ENCODE measurements at regions not wholly inside any gene's neighbourhood (a gene's known extent, or its start where the extent isn't known, plus 50 kb on each side); places are given as distances from the start of the nearest gene placed in this dataset.

- ATAC-seq (ENCODE audit: low read depth in 2 of 2) (no peak), DNase-seq (no peak)
- H3K4me3 Mint-ChIP-seq, result no peak overlapping the region
- peaks cover 0 to 13% (median 2%) of the 10 kb centered on the region in 3 donors for H3K27me3 Mint-ChIP-seq
- H3K9me3 Mint-ChIP-seq, result peaks cover 0 to 4% (median 0%) of the 10 kb centered on the region in 7 donors
- H3K36me3 Mint-ChIP-seq, result no peaks in the 10 kb centered on the region
- no peaks in the 10 kb centered on the region for H3K4me1 Mint-ChIP-seq
- no peak overlapping the region for H3K27ac Mint-ChIP-seq
Observed at GRCh38 chr15:98231696-98232440, 271.4 kb downstream of the ARRDC4 start.

- ATAC-seq (ENCODE audit: low read depth in 2 of 2) (no peak), DNase-seq (no peak)
- H3K27ac Mint-ChIP-seq, result no peak overlapping the region
- peak overlapping the region in 1 of 8 donors; percentile 13 for H3K4me3 Mint-ChIP-seq
- no peaks in the 10 kb centered on the region for H3K36me3 Mint-ChIP-seq
- peaks cover 0 to 17% (median 4%) of the 10 kb centered on the region in 3 donors for H3K27me3 Mint-ChIP-seq
- no peaks in the 10 kb centered on the region for H3K4me1 Mint-ChIP-seq
- H3K9me3 Mint-ChIP-seq, result peaks cover 0 to 3% (median 0%) of the 10 kb centered on the region in 7 donors
Observed at GRCh38 chr15:98232761-98233160, 272.3 kb downstream of the ARRDC4 start.

GRCh38 chr15:98233873-98234272 lies 273.4 kb downstream of the ARRDC4 start:
- Mint-ChIP-seq H3K4me3 (no peak overlapping the region), H3K27me3 (peaks cover 0 to 13% (median 4%) of the 10 kb centered on the region in 3 donors), H3K27ac (no peak overlapping the region), H3K4me1 (no peaks in the 10 kb centered on the region), H3K9me3 (peaks cover 0 to 3% (median 0%) of the 10 kb centered on the region in 7 donors), H3K36me3 (no peaks in the 10 kb centered on the region)
- no peak for DNase-seq
- no peak for ATAC-seq (ENCODE audit: low read depth in 2 of 2)

- DNase-seq, result no peak
- Mint-ChIP-seq H3K9me3 (peaks cover 0 to 1% (median 0%) of the 10 kb centered on the region in 7 donors), H3K4me1 (no peaks in the 10 kb centered on the region), H3K36me3 (no peaks in the 10 kb centered on the region), H3K27me3 (peaks cover 0 to 8% (median 4%) of the 10 kb centered on the region in 3 donors), H3K4me3 (no peak overlapping the region), H3K27ac (peak overlapping the region in 1 of 6 donors; percentile 60)
- no peak for ATAC-seq (ENCODE audit: low read depth in 2 of 2)
Observed at GRCh38 chr15:98240303-98240702, 279.8 kb downstream of the ARRDC4 start.

GRCh38 chr15:98241032-98241554 lies 280.6 kb downstream of the ARRDC4 start:
- no peak overlapping the region for H3K4me3 Mint-ChIP-seq
- no peak overlapping the region for H3K27ac Mint-ChIP-seq
- H3K36me3 Mint-ChIP-seq, result no peaks in the 10 kb centered on the region
- peaks cover 0 to 1% (median 0%) of the 10 kb centered on the region in 7 donors for H3K9me3 Mint-ChIP-seq
- no peaks in the 10 kb centered on the region for H3K4me1 Mint-ChIP-seq
- ATAC-seq (ENCODE audit: low read depth in 2 of 2), result no peak
- peaks cover 0 to 8% (median 4%) of the 10 kb centered on the region in 3 donors for H3K27me3 Mint-ChIP-seq
- DNase-seq, result no peak

- H3K9me3 Mint-ChIP-seq, result peaks cover 5 to 42% (median 13%) of the 10 kb centered on the region in 7 donors
- peaks cover 0 to 5% (median 5%) of the 10 kb centered on the region in 3 donors for H3K27me3 Mint-ChIP-seq
- H3K36me3 Mint-ChIP-seq, result no peaks in the 10 kb centered on the region
- ATAC-seq (ENCODE audit: low read depth in 2 of 2), result no peak
- H3K4me1 Mint-ChIP-seq, result no peaks in the 10 kb centered on the region
- H3K4me3 Mint-ChIP-seq, result no peak overlapping the region
- H3K27ac Mint-ChIP-seq, result no peak overlapping the region
- DNase-seq, result no peak
Observed at GRCh38 chr15:98257290-98257689, 296.8 kb downstream of the ARRDC4 start.

GRCh38 chr15:98263787-98264186 lies 303.3 kb downstream of the ARRDC4 start:
- Mint-ChIP-seq H3K27me3 (peaks cover 0 to 5% (median 0%) of the 10 kb centered on the region in 3 donors), H3K27ac (no peak overlapping the region), H3K9me3 (peaks cover 5 to 50% (median 17%) of the 10 kb centered on the region in 7 donors), H3K36me3 (no peaks in the 10 kb centered on the region), H3K4me3 (no peak overlapping the region), H3K4me1 (no peaks in the 10 kb centered on the region)
- ATAC-seq (ENCODE audit: low read depth in 2 of 2) (no peak), DNase-seq (no peak)

- H3K27me3 Mint-ChIP-seq, result peaks cover 0 to 3% (median 0%) of the 10 kb centered on the region in 3 donors
- no peaks in the 10 kb centered on the region for H3K4me1 Mint-ChIP-seq
- no peak overlapping the region for H3K27ac Mint-ChIP-seq
- H3K9me3 Mint-ChIP-seq, result peaks cover 0 to 47% (median 19%) of the 10 kb centered on the region in 7 donors
- H3K4me3 Mint-ChIP-seq, result no peak overlapping the region
- ATAC-seq (ENCODE audit: low read depth in 2 of 2), result no peak
- no peaks in the 10 kb centered on the region for H3K36me3 Mint-ChIP-seq
- DNase-seq, result no peak
Observed at GRCh38 chr15:98266295-98266694, 305.8 kb downstream of the ARRDC4 start.

GRCh38 chr15:98268163-98268562 lies 307.7 kb downstream of the ARRDC4 start:
- Mint-ChIP-seq H3K36me3 (no peaks in the 10 kb centered on the region), H3K9me3 (peaks cover 0 to 43% (median 19%) of the 10 kb centered on the region in 7 donors), H3K4me3 (no peak overlapping the region), H3K4me1 (no peaks in the 10 kb centered on the region), H3K27ac (no peak overlapping the region), H3K27me3 (peaks cover 0 to 3% (median 0%) of the 10 kb centered on the region in 3 donors)
- ATAC-seq (ENCODE audit: low read depth in 2 of 2) (no peak), DNase-seq (no peak)

- Mint-ChIP-seq H3K4me3 (no peak overlapping the region), H3K27me3 (peaks cover 0 to 8% (median under 1%) of the 10 kb centered on the region in 3 donors), H3K27ac (no peak overlapping the region), H3K4me1 (no peaks in the 10 kb centered on the region), H3K9me3 (peaks cover 5 to 15% (median 7%) of the 10 kb centered on the region in 7 donors), H3K36me3 (no peaks in the 10 kb centered on the region)
- ATAC-seq (ENCODE audit: low read depth in 2 of 2), result no peak
- DNase-seq, result no peak
Observed at GRCh38 chr15:98272625-98273024, 312.1 kb downstream of the ARRDC4 start.

GRCh38 chr15:98276018-98276417 lies 315.5 kb downstream of the ARRDC4 start:
- Mint-ChIP-seq H3K27ac (no peak overlapping the region), H3K4me3 (no peak overlapping the region), H3K36me3 (no peaks in the 10 kb centered on the region), H3K27me3 (peaks cover 0 to 5% (median 4%) of the 10 kb centered on the region in 3 donors), H3K9me3 (peaks cover 2 to 11% (median 5%) of the 10 kb centered on the region in 7 donors), H3K4me1 (peaks cover 0 to 4% (median 0%) of the 10 kb centered on the region in 3 donors)
- no peak for ATAC-seq (ENCODE audit: low read depth in 2 of 2)
- no peak for DNase-seq

GRCh38 chr15:98277602-98278001 lies 317.1 kb downstream of the ARRDC4 start:
- H3K9me3 Mint-ChIP-seq, result peaks cover 2 to 14% (median 5%) of the 10 kb centered on the region in 7 donors
- H3K4me3 Mint-ChIP-seq, result peak overlapping the region in 1 of 8 donors; percentile 10
- peaks cover 0 to 5% (median 4%) of the 10 kb centered on the region in 3 donors for H3K27me3 Mint-ChIP-seq
- DNase-seq (no peak), ATAC-seq (ENCODE audit: low read depth in 2 of 2) (no peak)
- no peak overlapping the region for H3K27ac Mint-ChIP-seq
- H3K36me3 Mint-ChIP-seq, result no peaks in the 10 kb centered on the region
- H3K4me1 Mint-ChIP-seq, result peaks cover 0 to 7% (median 0%) of the 10 kb centered on the region in 3 donors

GRCh38 chr15:98280284-98280975 lies 319.9 kb downstream of the ARRDC4 start:
- peaks cover 0 to 7% (median 0%) of the 10 kb centered on the region in 3 donors for H3K4me1 Mint-ChIP-seq
- H3K9me3 Mint-ChIP-seq, result peaks cover 2 to 18% (median 5%) of the 10 kb centered on the region in 7 donors
- H3K36me3 Mint-ChIP-seq, result no peaks in the 10 kb centered on the region
- no peak for DNase-seq
- H3K27ac Mint-ChIP-seq, result no peak overlapping the region
- H3K4me3 Mint-ChIP-seq, result no peak overlapping the region
- H3K27me3 Mint-ChIP-seq, result peaks cover 0 to 13% (median 9%) of the 10 kb centered on the region in 3 donors
- no peak for ATAC-seq (ENCODE audit: low read depth in 2 of 2)

All from naive B cell (primary cell).